ENCODE measurements at regions not wholly inside any gene's neighbourhood (a gene's known extent, or its start where the extent isn't known, plus 50 kb on each side); places are given as distances from the start of the nearest gene placed in this dataset.

DNA sequence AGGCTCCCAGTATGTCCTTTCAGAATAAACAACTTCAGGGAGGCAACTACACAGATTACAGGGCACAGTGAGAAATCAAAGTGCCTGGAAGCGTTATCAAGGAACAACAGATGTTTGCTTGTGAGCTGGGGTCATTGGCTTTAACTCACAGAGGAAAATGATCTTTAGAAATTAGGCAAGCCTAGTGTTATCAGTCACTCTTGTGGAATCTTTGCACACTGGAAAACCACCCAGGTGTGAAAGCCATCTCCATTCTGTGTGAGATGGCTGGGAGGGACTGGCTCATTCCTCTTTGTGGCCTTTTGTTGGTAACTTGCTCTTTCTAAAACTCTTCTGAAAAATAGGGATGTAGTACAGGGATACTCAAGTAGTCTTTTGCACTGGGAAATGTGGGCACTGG, 716.0 kb downstream of the XPNPEP1 start:
- Histone ChIP-seq H2AFZ (ENCODE audit: low read length) (no peak overlapping the region), H4K20me1 (ENCODE audit: control insufficient read depth, extremely low read depth, insufficient read depth, low read length) (no peaks in the 10 kb centered on the region), H3K4me1 (ENCODE audit: control insufficient read depth, extremely low read depth, insufficient read depth, low read length) (peaks cover 2% of the 10 kb centered on the region), H3K4me3 (replicated peaks in 1 of 4; ENCODE audit: control extremely low read depth in 1 of 4, insufficient read depth in 1 of 4, low read depth in 3 of 4, low read length in 4 of 4) (no peak overlapping the region), H3K79me2 (ENCODE audit: control insufficient read depth, insufficient read depth, low read length) (no peaks in the 10 kb centered on the region), H3K9me3 (ENCODE audit: control insufficient read depth, insufficient read depth, low read depth, low read length) (no peaks in the 10 kb centered on the region), H3K27me3 (ENCODE audit: control insufficient read depth, insufficient read depth, low read length) (no peaks in the 10 kb centered on the region), H3K36me3 (ENCODE audit: control insufficient read depth, insufficient read depth, low read length) (no peaks in the 10 kb centered on the region), H3K4me2 (ENCODE audit: extremely low read depth, insufficient read depth, low read length) (no peak overlapping the region), H3K9ac (ENCODE audit: insufficient read depth, low read length) (no peak overlapping the region), H3K27ac (ENCODE audit: insufficient read depth, low read length) (no peak overlapping the region)
- TF ChIP-seq, protein P1, sequence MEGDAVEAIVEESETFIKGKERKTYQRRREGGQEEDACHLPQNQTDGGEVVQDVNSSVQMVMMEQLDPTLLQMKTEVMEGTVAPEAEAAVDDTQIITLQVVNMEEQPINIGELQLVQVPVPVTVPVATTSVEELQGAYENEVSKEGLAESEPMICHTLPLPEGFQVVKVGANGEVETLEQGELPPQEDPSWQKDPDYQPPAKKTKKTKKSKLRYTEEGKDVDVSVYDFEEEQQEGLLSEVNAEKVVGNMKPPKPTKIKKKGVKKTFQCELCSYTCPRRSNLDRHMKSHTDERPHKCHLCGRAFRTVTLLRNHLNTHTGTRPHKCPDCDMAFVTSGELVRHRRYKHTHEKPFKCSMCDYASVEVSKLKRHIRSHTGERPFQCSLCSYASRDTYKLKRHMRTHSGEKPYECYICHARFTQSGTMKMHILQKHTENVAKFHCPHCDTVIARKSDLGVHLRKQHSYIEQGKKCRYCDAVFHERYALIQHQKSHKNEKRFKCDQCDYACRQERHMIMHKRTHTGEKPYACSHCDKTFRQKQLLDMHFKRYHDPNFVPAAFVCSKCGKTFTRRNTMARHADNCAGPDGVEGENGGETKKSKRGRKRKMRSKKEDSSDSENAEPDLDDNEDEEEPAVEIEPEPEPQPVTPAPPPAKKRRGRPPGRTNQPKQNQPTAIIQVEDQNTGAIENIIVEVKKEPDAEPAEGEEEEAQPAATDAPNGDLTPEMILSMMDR (conservative IDR thresholded peaks at IDR 0.05 in 1 of 2, IDR thresholded peaks at IDR 0.05 in 1 of 2; ENCODE audit: low read depth in 1 of 2, low read length in 2 of 2), result no peak
- TF ChIP-seq EZH2 (IDR thresholded peaks at IDR 0.05; ENCODE audit: low read length, missing control alignments), result no peak
- peak; percentile 9 to 16 for DNase-seq (ENCODE audit: low read depth in 2 of 2)

DNA sequence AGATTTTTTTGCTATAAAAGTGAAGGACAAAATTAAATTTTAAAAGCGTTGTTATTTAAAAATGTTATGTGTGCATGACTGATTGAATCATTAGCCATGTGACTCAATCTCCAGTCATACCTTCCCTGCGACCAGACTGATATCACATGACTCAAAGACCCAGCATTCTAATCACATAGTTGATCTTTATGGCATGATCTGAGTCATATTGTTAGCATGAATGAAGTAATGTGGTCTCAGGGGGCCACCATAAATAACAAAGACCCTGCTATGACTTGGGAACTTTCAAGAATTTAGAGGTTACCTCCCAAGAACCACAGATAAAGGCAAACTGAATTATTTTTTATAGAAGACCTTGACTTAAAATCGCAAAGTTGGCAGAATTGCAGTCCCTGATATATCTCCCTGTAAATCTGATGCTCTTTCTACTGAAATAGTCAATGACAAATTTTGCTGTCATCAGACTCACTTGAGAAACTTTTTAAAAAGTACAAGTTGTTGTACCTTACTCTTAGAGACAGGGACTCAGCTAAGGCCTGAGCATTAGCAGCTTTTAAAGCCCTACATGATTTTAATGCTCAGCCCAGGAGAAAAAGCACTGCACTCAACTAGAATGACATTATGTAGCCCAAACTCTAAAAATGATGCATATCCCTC, 717.3 kb downstream of the XPNPEP1 start:
- Histone ChIP-seq H3K36me3 (ENCODE audit: control insufficient read depth, insufficient read depth, low read length) (no peaks in the 10 kb centered on the region), H3K4me2 (ENCODE audit: extremely low read depth, insufficient read depth, low read length) (peak overlapping the region; percentile 23), H3K79me2 (ENCODE audit: control insufficient read depth, insufficient read depth, low read length) (no peaks in the 10 kb centered on the region), H3K9me3 (ENCODE audit: control insufficient read depth, insufficient read depth, low read depth, low read length) (no peaks in the 10 kb centered on the region), H3K4me1 (ENCODE audit: control insufficient read depth, extremely low read depth, insufficient read depth, low read length) (peaks cover 2% of the 10 kb centered on the region), H3K4me3 (replicated peaks in 1 of 4; ENCODE audit: control extremely low read depth in 1 of 4, insufficient read depth in 1 of 4, low read depth in 3 of 4, low read length in 4 of 4) (no peak overlapping the region), H4K20me1 (ENCODE audit: control insufficient read depth, extremely low read depth, insufficient read depth, low read length) (no peaks in the 10 kb centered on the region), H3K27ac (ENCODE audit: insufficient read depth, low read length) (no peak overlapping the region), H2AFZ (ENCODE audit: low read length) (no peak overlapping the region), H3K9ac (ENCODE audit: insufficient read depth, low read length) (no peak overlapping the region), H3K27me3 (ENCODE audit: control insufficient read depth, insufficient read depth, low read length) (no peaks in the 10 kb centered on the region)
- TF ChIP-seq EZH2 (IDR thresholded peaks at IDR 0.05; ENCODE audit: low read length, missing control alignments), result no peak
- TF ChIP-seq, protein P1 (conservative IDR thresholded peaks at IDR 0.05 in 1 of 2, IDR thresholded peaks at IDR 0.05 in 1 of 2; ENCODE audit: low read depth in 1 of 2, low read length in 2 of 2), result no peak
- DNase-seq (ENCODE audit: low read depth in 2 of 2), result peak; percentile 62 to 98

DNA sequence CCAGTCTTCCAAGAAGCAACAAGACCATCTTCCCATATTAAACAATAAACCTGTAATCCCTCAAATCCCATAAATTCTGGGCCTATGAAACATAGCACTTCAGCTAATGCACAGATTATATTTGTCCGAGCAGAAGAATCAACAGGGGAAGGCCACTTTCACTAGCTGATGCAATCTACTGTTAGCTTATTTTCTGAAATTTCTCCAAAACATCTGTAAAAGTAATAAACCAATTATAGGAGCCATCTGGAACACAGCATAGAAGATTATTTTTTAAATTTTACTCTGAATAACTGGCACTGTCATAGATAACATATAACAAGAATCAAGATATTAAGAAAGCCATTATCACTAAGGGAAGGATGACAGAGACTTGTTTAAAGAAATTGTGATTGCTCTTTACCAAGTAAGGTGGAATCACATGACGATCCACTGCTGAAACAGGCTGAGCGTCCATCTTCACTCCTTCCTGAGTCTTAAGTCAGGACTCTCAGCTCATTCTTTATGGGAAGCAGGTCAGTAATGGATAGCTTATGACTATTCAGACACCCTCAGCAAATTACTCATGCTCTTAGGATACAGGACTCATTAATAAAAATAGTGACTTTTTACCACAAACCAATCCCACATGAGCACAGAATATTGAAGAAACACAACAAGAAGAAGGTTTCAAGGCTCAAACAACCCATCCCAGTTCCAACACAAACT, 719.5 kb downstream of the XPNPEP1 start:
- H3K27me3 ChIP-seq (ENCODE audit: control insufficient read depth, insufficient read depth, low read length), result no peaks in the 10 kb centered on the region
- no peak overlapping the region for H3K27ac ChIP-seq (ENCODE audit: insufficient read depth, low read length)
- peak; percentile 53 to 82 for DNase-seq (ENCODE audit: low read depth in 2 of 2)
- no peak overlapping the region for H3K4me3 ChIP-seq (replicated peaks in 1 of 4; ENCODE audit: control extremely low read depth in 1 of 4, insufficient read depth in 1 of 4, low read depth in 3 of 4, low read length in 4 of 4)
- no peak overlapping the region for H3K4me2 ChIP-seq (ENCODE audit: extremely low read depth, insufficient read depth, low read length)
- H3K79me2 ChIP-seq (ENCODE audit: control insufficient read depth, insufficient read depth, low read length), result no peaks in the 10 kb centered on the region
- H2AFZ ChIP-seq (ENCODE audit: low read length), result no peak overlapping the region
- no peak for TF ChIP-seq EZH2 (IDR thresholded peaks at IDR 0.05; ENCODE audit: low read length, missing control alignments)
- TF ChIP-seq, protein P1 (conservative IDR thresholded peaks at IDR 0.05 in 1 of 2, IDR thresholded peaks at IDR 0.05 in 1 of 2; ENCODE audit: low read depth in 1 of 2, low read length in 2 of 2), result no peak
- no peaks in the 10 kb centered on the region for H3K9me3 ChIP-seq (ENCODE audit: control insufficient read depth, insufficient read depth, low read depth, low read length)
- no peaks in the 10 kb centered on the region for H3K36me3 ChIP-seq (ENCODE audit: control insufficient read depth, insufficient read depth, low read length)
- H4K20me1 ChIP-seq (ENCODE audit: control insufficient read depth, extremely low read depth, insufficient read depth, low read length), result no peaks in the 10 kb centered on the region
- no peak overlapping the region for H3K9ac ChIP-seq (ENCODE audit: insufficient read depth, low read length)
- peaks cover 2% of the 10 kb centered on the region for H3K4me1 ChIP-seq (ENCODE audit: control insufficient read depth, extremely low read depth, insufficient read depth, low read length)

All from fibroblast of lung (primary cell).